ENCODE measurements at regions not wholly inside any gene's neighbourhood (a gene's known extent, or its start where the extent isn't known, plus 50 kb on each side); places are given as distances from the start of the nearest gene placed in this dataset.

DNA sequence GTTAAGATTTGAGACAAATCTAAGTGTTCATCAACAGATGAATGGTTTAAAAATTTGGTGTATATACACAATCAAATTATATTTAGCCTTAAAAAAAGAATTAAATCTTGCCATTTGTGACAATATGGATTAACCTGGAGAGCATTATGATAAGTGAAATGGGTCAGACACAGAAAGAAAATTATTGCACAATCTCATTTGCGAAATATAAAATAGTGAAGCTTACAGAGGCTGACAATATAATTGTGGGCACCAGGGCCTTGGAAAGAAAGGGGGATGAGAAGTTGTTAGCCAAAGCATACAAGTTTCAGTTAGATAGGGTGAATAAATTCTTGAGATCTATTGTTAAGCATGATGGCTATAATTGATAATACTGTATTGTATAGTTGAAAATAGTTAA lies 883.0 kb downstream of the TECRL start:
- TF ChIP-seq POLR2A (IDR thresholded peaks at IDR 0.05) (no peak), CTCF (IDR thresholded peaks at IDR 0.05) (no peak)

All from Peyer's patch (tissue), 4 donors.